ENCODE measurements at regions not wholly inside any gene's neighbourhood (a gene's known extent, or its start where the extent isn't known, plus 50 kb on each side); places are given as distances from the start of the nearest gene placed in this dataset.

DNA sequence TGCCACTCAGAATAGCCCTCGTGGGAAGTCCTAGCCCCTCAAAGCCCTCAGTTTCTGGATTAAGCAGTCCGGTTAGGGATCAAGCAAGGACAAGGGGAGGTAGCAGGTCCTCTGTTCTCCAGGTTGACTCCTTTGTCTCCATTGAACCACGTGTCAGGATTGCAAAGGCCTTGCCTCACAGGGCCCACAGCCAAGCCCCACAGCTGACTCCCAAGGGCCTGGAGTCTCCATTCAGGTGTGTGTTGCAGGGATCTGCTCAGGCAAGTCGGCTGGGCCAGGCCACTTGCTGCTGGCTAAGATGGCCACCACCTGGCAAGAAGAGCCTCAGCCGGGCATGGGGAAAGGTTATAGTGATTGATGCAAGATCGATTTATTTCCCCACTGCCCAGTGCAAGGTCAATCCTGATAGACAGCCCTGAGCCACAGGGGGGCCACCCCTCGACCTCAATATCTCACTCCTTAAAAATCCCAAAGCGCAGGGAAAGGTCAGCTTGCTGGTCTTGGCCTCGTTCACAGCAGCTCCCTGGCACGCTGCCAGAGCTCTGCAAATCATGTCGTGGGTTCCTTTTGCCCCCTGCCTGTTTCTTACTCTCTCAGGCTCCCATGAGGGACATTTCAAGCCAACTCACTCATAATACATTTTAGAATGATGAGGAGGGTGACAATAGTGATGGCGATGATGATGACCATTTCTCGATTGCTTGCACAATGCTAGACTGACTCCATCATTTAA lies 75.9 kb downstream of the EDN3 start:
- no peak for DNase-seq (ENCODE audit: low read depth)
- TF ChIP-seq, protein P1, sequence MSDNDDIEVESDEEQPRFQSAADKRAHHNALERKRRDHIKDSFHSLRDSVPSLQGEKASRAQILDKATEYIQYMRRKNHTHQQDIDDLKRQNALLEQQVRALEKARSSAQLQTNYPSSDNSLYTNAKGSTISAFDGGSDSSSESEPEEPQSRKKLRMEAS (IDR thresholded peaks at IDR 0.05; ENCODE audit: low read depth, low read length), result no peak
- TF ChIP-seq POLR2A (IDR thresholded peaks at IDR 0.05; ENCODE audit: extremely low read depth, insufficient read length), result no peak
- TF ChIP-seq MYC (IDR thresholded peaks at IDR 0.05; ENCODE audit: low read depth, low read length), result no peak
- TF ChIP-seq, protein P2, sequence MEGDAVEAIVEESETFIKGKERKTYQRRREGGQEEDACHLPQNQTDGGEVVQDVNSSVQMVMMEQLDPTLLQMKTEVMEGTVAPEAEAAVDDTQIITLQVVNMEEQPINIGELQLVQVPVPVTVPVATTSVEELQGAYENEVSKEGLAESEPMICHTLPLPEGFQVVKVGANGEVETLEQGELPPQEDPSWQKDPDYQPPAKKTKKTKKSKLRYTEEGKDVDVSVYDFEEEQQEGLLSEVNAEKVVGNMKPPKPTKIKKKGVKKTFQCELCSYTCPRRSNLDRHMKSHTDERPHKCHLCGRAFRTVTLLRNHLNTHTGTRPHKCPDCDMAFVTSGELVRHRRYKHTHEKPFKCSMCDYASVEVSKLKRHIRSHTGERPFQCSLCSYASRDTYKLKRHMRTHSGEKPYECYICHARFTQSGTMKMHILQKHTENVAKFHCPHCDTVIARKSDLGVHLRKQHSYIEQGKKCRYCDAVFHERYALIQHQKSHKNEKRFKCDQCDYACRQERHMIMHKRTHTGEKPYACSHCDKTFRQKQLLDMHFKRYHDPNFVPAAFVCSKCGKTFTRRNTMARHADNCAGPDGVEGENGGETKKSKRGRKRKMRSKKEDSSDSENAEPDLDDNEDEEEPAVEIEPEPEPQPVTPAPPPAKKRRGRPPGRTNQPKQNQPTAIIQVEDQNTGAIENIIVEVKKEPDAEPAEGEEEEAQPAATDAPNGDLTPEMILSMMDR (IDR thresholded peaks at IDR 0.05; ENCODE audit: low read depth, low read length), result no peak

DNA sequence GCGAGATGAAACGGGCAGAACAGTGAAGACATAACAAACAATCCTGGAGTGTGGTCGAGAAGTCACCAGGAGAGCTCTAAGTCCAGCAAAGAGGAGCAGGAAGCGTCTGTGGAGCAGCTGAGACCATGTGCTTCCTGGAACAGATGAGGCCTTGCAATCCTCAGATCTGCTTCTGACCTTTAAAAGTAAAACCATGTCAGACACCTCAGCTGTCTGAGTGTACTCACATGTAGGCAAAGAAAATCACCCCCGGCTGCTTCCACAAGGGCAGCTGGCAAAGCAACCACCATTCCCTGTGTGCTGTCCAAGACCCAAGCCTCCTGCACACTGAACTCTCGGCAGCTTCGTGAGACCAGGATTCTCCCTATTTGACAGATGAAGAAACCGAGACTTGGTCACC lies 76.6 kb downstream of the EDN3 start:
- TF ChIP-seq MYC (IDR thresholded peaks at IDR 0.05; ENCODE audit: low read depth, low read length) (no peak), POLR2A (IDR thresholded peaks at IDR 0.05; ENCODE audit: extremely low read depth, insufficient read length) (no peak)
- TF ChIP-seq, protein P1 (IDR thresholded peaks at IDR 0.05; ENCODE audit: low read depth, low read length), result no peak
- TF ChIP-seq, protein P2 (IDR thresholded peaks at IDR 0.05; ENCODE audit: low read depth, low read length), result no peak
- H3K4me3 ChIP-seq (ENCODE audit: low read depth, low read length), result no peak overlapping the region
- DNase-seq (ENCODE audit: low read depth), result no peak

More for the DNA sequence above, 75.9 kb downstream of the EDN3 start:
- H3K4me3 ChIP-seq (ENCODE audit: low read depth, low read length), result no peak overlapping the region

DNA sequence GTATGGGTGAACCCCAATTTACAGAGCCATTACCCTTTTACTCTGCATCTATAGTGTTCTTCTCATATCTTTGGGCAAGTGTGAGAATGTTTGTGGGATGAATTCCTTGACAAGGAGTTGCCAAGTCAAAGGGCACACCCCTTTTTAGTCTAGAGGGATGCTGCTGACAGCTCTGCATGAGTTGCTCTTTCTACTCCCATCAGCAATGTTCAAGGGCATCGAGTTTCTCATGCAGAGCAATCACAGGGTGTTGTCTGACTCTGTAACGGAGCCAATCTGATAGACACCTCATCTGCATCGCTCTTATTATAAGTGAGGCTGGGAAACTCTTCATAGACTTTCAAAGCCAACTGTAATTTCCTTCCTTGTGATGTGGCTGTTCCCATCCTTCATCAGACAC lies 77.4 kb downstream of the EDN3 start:
- DNase-seq (ENCODE audit: low read depth), result no peak
- TF ChIP-seq, protein P2 (IDR thresholded peaks at IDR 0.05; ENCODE audit: low read depth, low read length), result no peak
- TF ChIP-seq, protein P1 (IDR thresholded peaks at IDR 0.05; ENCODE audit: low read depth, low read length), result no peak
- TF ChIP-seq MYC (IDR thresholded peaks at IDR 0.05; ENCODE audit: low read depth, low read length) (no peak), POLR2A (IDR thresholded peaks at IDR 0.05; ENCODE audit: extremely low read depth, insufficient read length) (no peak)
- H3K4me3 ChIP-seq (ENCODE audit: low read depth, low read length), result no peak overlapping the region

DNA sequence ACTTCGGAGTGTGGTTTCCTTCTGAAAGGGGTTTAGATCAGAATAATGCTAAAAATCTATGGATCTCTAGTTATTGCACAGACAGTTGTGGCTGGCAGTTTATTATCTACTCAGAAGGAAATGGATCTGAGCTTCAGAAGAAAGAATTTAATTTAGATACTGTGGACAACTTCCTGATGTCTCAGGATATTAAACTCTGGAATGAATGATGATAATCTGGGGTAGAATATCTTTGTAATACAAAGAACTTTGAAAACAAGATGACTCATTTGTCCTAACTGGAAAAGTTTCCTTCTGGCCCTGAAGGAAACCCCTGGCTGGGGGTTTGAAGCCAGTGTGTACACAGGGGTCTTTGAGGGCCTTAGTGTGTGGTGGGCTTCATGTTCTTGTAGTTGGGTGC lies 78.0 kb downstream of the EDN3 start:
- DNase-seq (ENCODE audit: low read depth), result no peak
- TF ChIP-seq, protein P1 (IDR thresholded peaks at IDR 0.05; ENCODE audit: low read depth, low read length), result no peak
- TF ChIP-seq POLR2A (IDR thresholded peaks at IDR 0.05; ENCODE audit: extremely low read depth, insufficient read length), result no peak
- TF ChIP-seq MYC (IDR thresholded peaks at IDR 0.05; ENCODE audit: low read depth, low read length), result no peak
- TF ChIP-seq, protein P2 (IDR thresholded peaks at IDR 0.05; ENCODE audit: low read depth, low read length), result no peak
- H3K4me3 ChIP-seq (ENCODE audit: low read depth, low read length), result no peak overlapping the region

DNA sequence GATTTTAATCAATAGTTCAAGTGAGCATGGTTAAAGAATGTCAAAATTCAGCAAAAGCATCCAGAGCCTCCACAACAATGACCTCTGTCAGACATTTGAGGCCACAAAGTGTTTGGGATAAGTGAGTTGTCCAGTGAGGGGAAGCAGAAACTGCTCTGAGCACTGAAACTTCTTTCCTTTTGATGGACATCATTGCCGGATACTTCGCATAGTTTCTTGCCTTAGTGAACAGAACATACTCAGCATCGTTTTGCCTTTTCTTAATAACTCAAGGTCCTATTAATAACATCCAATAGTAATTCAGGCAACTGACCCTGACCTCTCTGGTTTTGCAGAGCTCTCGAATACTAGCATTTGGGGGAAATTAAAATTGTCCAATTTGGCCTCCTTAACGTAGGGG lies 78.6 kb downstream of the EDN3 start:
- no peak overlapping the region for H3K4me3 ChIP-seq (ENCODE audit: low read depth, low read length)
- DNase-seq (ENCODE audit: low read depth), result no peak
- TF ChIP-seq MYC (IDR thresholded peaks at IDR 0.05; ENCODE audit: low read depth, low read length), result no peak
- TF ChIP-seq, protein P2 (IDR thresholded peaks at IDR 0.05; ENCODE audit: low read depth, low read length), result no peak
- TF ChIP-seq, protein P1 (IDR thresholded peaks at IDR 0.05; ENCODE audit: low read depth, low read length), result no peak
- TF ChIP-seq POLR2A (IDR thresholded peaks at IDR 0.05; ENCODE audit: extremely low read depth, insufficient read length), result no peak

All from NB4 (cell line).